HepG2 (cell line): ENCODE measurements at regions not wholly inside any gene's neighbourhood (a gene's known extent, or its start where the extent isn't known, plus 50 kb on each side); places are given as distances from the start of the nearest gene placed in this dataset.
"Not testable (repeated sequence)": the region's sequence is repeated elsewhere in the genome, so short reads cannot be mapped to it uniquely, and the experiment has no call there.

Experiments used
- ATAC-seq: fragments of 200-7000 bp; cut with Tn5 transposase; 3 replicates; pipeline ENCODE4 v1.9.1; 2020; ENCODE audit warnings: mild to moderate bottlenecking, moderate library complexity
- BruUV-seq: library from RNA; stranded (reverse); fragments of 400-500 nt; replicated peaks from 2 replicates; lab custom pipeline; 2021; lab: Mats Ljungman, UMichigan
- CTCF ChIA-PET: fragments of 300-600 bp; formaldehyde crosslinking; extraction: SDS; loops from one replicate; lab custom pipeline; 2021; ENCODE audit warnings: low total read pairs, inconsistent platforms, low intra/inter-chr PET ratio; lab: Yijun Ruan, JAX
- POLR2A ChIA-PET: fragments of 350-600 bp; sonication (Branson Sonifier 250); formaldehyde crosslinking; loops from one replicate; lab custom pipeline; 2020; ENCODE audit warnings: antibody characterized with exemption, inconsistent platforms; lab: Yijun Ruan, JAX
- DNase-seq: peaks from one replicate; pipeline ENCODE4 v3.0.0-alpha.2; 2015; ENCODE audit warnings: low spot score
- FAIRE-seq: peaks from 3 replicates; lab custom pipeline; 2011; peaks lifted over from hg19 to GRCh38; lab: Jason Lieb, UNC
- H2AFZ ChIP-seq: one replicate; pipeline ENCODE4 v1.6.1; 2011; ENCODE audit warnings: low read length, inconsistent platforms
- H3K27ac ChIP-seq: fragments of 300-600 bp; 3 replicates; pipeline ENCODE4 v1.8.0; 2011; ENCODE audit warnings: mixed run types, mild to moderate bottlenecking, mixed read lengths, low read length, inconsistent platforms; ENCODE audit not compliant: insufficient read depth; ENCODE audit errors: extremely low read length
- H3K27me3 ChIP-seq, 2 experiments: fragments of 200-600 bp in 1 of 2; 2 replicates in 1 of 2; 3 replicates in 1 of 2; pipeline versions ENCODE4 v1.6.0 to v1.8.0; 2011; ENCODE audit warnings: low read length in 2 of 2, mild to moderate bottlenecking in 2 of 2, moderate library complexity in 2 of 2, inconsistent platforms in 1 of 2; ENCODE audit not compliant: insufficient read depth in 2 of 2, control insufficient read depth in 1 of 2
- H3K36me3 ChIP-seq, 2 experiments: fragments of 200-600 bp in 1 of 2; replicated peaks in 1 of 2; 2 replicates in 1 of 2; 3 replicates in 1 of 2; pipeline versions ENCODE4 v1.5.1 to v1.8.0; 2011; ENCODE audit warnings: low read length in 2 of 2, inconsistent platforms in 1 of 2; ENCODE audit not compliant: insufficient read depth in 2 of 2, control insufficient read depth in 1 of 2
- H3K4me1 ChIP-seq: 2 replicates; pipeline ENCODE4 v1.5.1; 2012; ENCODE audit warnings: low read length, inconsistent platforms; ENCODE audit not compliant: insufficient read depth
- H3K4me2 ChIP-seq: 2 replicates; pipeline ENCODE4 v1.6.0; 2011; ENCODE audit warnings: low read depth, low read length, inconsistent platforms
- H3K4me3 ChIP-seq, 3 experiments: fragments of 200-600 bp in 1 of 3; sonication (generic), shearing (Covaris generic) in 1 of 3; replicated peaks in 1 of 3; 2 replicates each; pipeline ENCODE4 v1.5.1; 2011 to 2016; ENCODE audit warnings: low read length in 3 of 3, inconsistent platforms in 2 of 3, low read depth in 2 of 3, mild to moderate bottlenecking in 2 of 3, control low read depth in 1 of 3, mixed read lengths in 1 of 3; ENCODE audit not compliant: insufficient read depth in 1 of 3
- H3K79me2 ChIP-seq: one replicate; pipeline ENCODE4 v1.6.1; 2011; ENCODE audit warnings: low read length, inconsistent platforms; ENCODE audit not compliant: insufficient read depth
- H3K9ac ChIP-seq: 2 replicates; pipeline ENCODE4 v1.6.0; 2011; ENCODE audit warnings: mild to moderate bottlenecking, low read depth, low read length, inconsistent platforms; ENCODE audit not compliant: insufficient read depth
- H3K9me3 ChIP-seq: 2 replicates; pipeline ENCODE4 v1.5.1; 2012; ENCODE audit warnings: mild to moderate bottlenecking, low read length
- H4K20me1 ChIP-seq: 2 replicates; pipeline ENCODE4 v1.6.0; 2011; ENCODE audit warnings: inconsistent platforms, mild to moderate bottlenecking, low read length, moderate library complexity; ENCODE audit not compliant: insufficient read depth
- BCL6 ChIP-seq: IDR thresholded peaks from 2 replicates; pipeline ENCODE4 v1.6.1; 2016; ENCODE audit warnings: missing genetic modification reagents, missing compliant biosample characterization
- DNMT3B ChIP-seq: conservative IDR thresholded peaks from 2 replicates; pipeline ENCODE4 v1.6.1; 2016; ENCODE audit warnings: missing biosample characterization, control low read depth
- HIC2 ChIP-seq: sonication (generic); formaldehyde crosslinking; IDR thresholded peaks from 2 replicates; pipeline ENCODE4 v1.9.0; 2022; ENCODE audit warnings: low read depth, missing genetic modification reagents
- HOXA5 ChIP-seq: sonication (generic); formaldehyde crosslinking; IDR thresholded peaks from 2 replicates; pipeline ENCODE4 v1.4.0; 2020; ENCODE audit warnings: missing genetic modification reagents
- POLR2G ChIP-seq: fragments of 200-400 bp; formaldehyde crosslinking; IDR thresholded peaks from 2 replicates; pipeline ENCODE4 v1.6.1; 2018; ENCODE audit warnings: mild to moderate bottlenecking, low read depth, low read length, moderate library complexity
- RBAK ChIP-seq: sonication (generic); formaldehyde crosslinking; IDR thresholded peaks from 2 replicates; pipeline ENCODE4 v1.5.1; 2020; ENCODE audit warnings: mild to moderate bottlenecking, missing genetic modification reagents
- SSRP1 ChIP-seq: IDR thresholded peaks from 2 replicates; pipeline ENCODE4 v1.6.1; 2016; ENCODE audit warnings: control low read depth
- ZC3H4 ChIP-seq: sonication (generic); formaldehyde crosslinking; IDR thresholded peaks from 2 replicates; pipeline ENCODE4 v1.4.0; 2020; ENCODE audit warnings: missing genetic modification reagents, borderline replicate concordance
- ZFP82 ChIP-seq: sonication (generic); formaldehyde crosslinking; IDR thresholded peaks from 2 replicates; pipeline ENCODE4 v1.5.1; 2020; ENCODE audit warnings: mild to moderate bottlenecking, missing genetic modification reagents, borderline replicate concordance
- ZNF224 ChIP-seq: sonication (generic); formaldehyde crosslinking; IDR thresholded peaks from 2 replicates; pipeline ENCODE4 v1.5.0; 2020; ENCODE audit warnings: mild to moderate bottlenecking, missing genetic modification reagents
- ZNF256 ChIP-seq: sonication (generic); formaldehyde crosslinking; conservative IDR thresholded peaks from 2 replicates; pipeline ENCODE4 v1.4.0; 2020; ENCODE audit warnings: missing genetic modification reagents
- ZNF382 ChIP-seq: sonication (generic); formaldehyde crosslinking; IDR thresholded peaks from 2 replicates; pipeline ENCODE4 v1.5.0; 2020; ENCODE audit warnings: missing genetic modification reagents, mild to moderate bottlenecking, borderline replicate concordance
- ZNF543 ChIP-seq: sonication (generic); formaldehyde crosslinking; IDR thresholded peaks from 2 replicates; pipeline ENCODE4 v1.4.0; 2020; ENCODE audit warnings: mild to moderate bottlenecking, missing genetic modification reagents
- ZNF547 ChIP-seq: sonication (generic); formaldehyde crosslinking; IDR thresholded peaks from 2 replicates; pipeline ENCODE4 v1.5.1; 2020; ENCODE audit warnings: mild to moderate bottlenecking, missing genetic modification reagents
- ZNF605 ChIP-seq: sonication (generic); formaldehyde crosslinking; IDR thresholded peaks from 2 replicates; pipeline ENCODE4 v1.8.0; 2022; ENCODE audit warnings: mild to moderate bottlenecking, missing genetic modification reagents
- WGBS: methylation state at CpG from one replicate; pipeline ENCODE4 v1.1.6; 2017; ENCODE audit warnings: low lambda C conversion rate; 5-methylcytosine and 5-hydroxymethylcytosine counted together
- in situ Hi-C: cut with HindIII; loops from 2 replicates; pipeline ENCODE4 v1.10.0; 2017; ENCODE audit warnings: low pct_unique_long_range_greater_than_20kb; ENCODE audit not compliant: extremely low pct_ligation_motif_present
- intact Hi-C: fragments of 100-400 bp; cut with micrococcal nuclease; formaldehyde crosslinking; loops from one replicate; pipeline ENCODE4 v1.10.0; 2022; ENCODE audit not compliant: unreplicated experiment
- TF ChIP-seq, protein P1 (sequence below): sonication (generic); formaldehyde crosslinking; IDR thresholded peaks from 2 replicates; pipeline ENCODE4 v1.5.0; 2020; ENCODE audit warnings: missing genetic modification reagents
- TF ChIP-seq, protein P2 (sequence below): fragments of 450-650 bp; IDR thresholded peaks from 2 replicates; pipeline ENCODE4 v1.6.1; 2017

- TF ChIP-seq, protein P1, sequence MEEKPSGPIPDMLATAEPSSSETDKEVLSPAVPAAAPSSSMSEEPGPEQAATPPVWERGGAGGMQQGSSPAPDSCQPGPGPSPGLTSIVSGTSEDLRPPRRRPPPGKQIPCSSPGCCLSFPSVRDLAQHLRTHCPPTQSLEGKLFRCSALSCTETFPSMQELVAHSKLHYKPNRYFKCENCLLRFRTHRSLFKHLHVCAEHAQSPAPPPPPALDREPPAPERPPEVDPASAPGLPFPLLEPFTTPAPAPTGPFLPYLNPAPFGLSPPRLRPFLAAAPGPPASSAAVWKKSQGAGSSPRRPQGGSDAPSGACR: no peak
- TF ChIP-seq RBAK (no peak), SSRP1 (CRISPR knock-in tag) (no peak), BCL6 (no peak)
Measured at GRCh38 chr15:60283936-60284335, 113.8 kb downstream of the ANXA2 start (continued).

GRCh38 chr15:60295901-60296300, 101.9 kb downstream of the ANXA2 start:
- H3K9me3 ChIP-seq, POLR2A ChIA-PET, in situ Hi-C loops, H3K9ac ChIP-seq, H3K27ac ChIP-seq, H4K20me1 ChIP-seq, H2AFZ ChIP-seq, intact Hi-C loops, CTCF ChIA-PET, H3K4me2 ChIP-seq, BruUV-seq, FAIRE-seq, H3K27me3 ChIP-seq, H3K36me3 ChIP-seq, H3K4me1 ChIP-seq, H3K79me2 ChIP-seq, DNase-seq, ATAC-seq, H3K4me3 ChIP-seq: not testable (repeated sequence)
- 39% methylated on average over 5 of the region's 5 CpGs for WGBS

GRCh38 chr15:60297047-60297446, 100.7 kb downstream of the ANXA2 start:
- Histone ChIP-seq H3K4me2 (no peak overlapping the region), H3K4me1 (no peaks in the 10 kb centered on the region), H4K20me1 (no peaks in the 10 kb centered on the region), H3K79me2 (no peaks in the 10 kb centered on the region), H3K27ac (no peak overlapping the region), H3K9me3 (peaks cover 5% of the 10 kb centered on the region; the same call in 1 of the 2 replicates), H3K4me3 (no peak overlapping the region), H2AFZ (no peak overlapping the region), H3K9ac (no peak overlapping the region), H3K27me3 (no peaks in the 10 kb centered on the region; a peak in 1 of 5 replicates), H3K36me3 (no peaks in the 10 kb centered on the region)
- no peak for FAIRE-seq
- intact Hi-C loops (no loop called here), in situ Hi-C loops (no loop called here)
- BruUV-seq: no TSS peak
- POLR2A ChIA-PET: no interaction called here
- TF ChIP-seq ZNF547 (CRISPR knock-in tag) (no peak), HIC2 (CRISPR knock-in tag) (no peak), ZC3H4 (no peak), ZNF543 (CRISPR knock-in tag) (no peak), HOXA5 (CRISPR knock-in tag) (no peak), ZNF382 (CRISPR knock-in tag) (no peak), ZNF224 (CRISPR knock-in tag) (no peak), ZNF605 (CRISPR knock-in tag) (no peak), ZNF256 (CRISPR knock-in tag) (no peak), DNMT3B (CRISPR knock-in tag) (no peak), ZFP82 (CRISPR knock-in tag) (no peak), POLR2G (no peak)
- TF ChIP-seq, protein P2, sequence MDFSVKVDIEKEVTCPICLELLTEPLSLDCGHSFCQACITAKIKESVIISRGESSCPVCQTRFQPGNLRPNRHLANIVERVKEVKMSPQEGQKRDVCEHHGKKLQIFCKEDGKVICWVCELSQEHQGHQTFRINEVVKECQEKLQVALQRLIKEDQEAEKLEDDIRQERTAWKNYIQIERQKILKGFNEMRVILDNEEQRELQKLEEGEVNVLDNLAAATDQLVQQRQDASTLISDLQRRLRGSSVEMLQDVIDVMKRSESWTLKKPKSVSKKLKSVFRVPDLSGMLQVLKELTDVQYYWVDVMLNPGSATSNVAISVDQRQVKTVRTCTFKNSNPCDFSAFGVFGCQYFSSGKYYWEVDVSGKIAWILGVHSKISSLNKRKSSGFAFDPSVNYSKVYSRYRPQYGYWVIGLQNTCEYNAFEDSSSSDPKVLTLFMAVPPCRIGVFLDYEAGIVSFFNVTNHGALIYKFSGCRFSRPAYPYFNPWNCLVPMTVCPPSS: no peak
- no peak for ATAC-seq
- CTCF ChIA-PET: no interaction called here
- WGBS: 27% methylated on average over 3 of the region's 3 CpGs
- no peak for DNase-seq
